ENCODE measurements at regions not wholly inside any gene's neighbourhood (a gene's known extent, or its start where the extent isn't known, plus 50 kb on each side); places are given as distances from the start of the nearest gene placed in this dataset.

DNA sequence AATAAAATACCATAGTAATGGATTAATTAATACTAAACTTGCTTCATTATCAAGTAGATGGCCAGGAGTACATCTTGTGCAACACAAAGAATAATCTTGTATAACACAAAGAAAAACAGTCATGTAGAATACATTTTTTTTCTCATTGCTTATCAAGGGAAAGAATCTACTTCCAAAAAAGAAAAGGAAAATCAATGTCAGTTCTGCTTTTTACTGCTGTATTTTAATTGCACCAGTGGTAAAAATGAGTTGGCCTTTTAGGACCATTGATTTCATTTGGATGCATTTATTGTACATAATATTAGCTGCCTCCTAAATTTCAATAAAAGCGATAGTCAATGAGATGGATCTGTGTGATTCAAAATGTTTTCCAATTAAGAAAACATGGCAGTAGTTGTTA is 96.9 kb upstream of the BTBD3 start:
- TF ChIP-seq, protein P1, sequence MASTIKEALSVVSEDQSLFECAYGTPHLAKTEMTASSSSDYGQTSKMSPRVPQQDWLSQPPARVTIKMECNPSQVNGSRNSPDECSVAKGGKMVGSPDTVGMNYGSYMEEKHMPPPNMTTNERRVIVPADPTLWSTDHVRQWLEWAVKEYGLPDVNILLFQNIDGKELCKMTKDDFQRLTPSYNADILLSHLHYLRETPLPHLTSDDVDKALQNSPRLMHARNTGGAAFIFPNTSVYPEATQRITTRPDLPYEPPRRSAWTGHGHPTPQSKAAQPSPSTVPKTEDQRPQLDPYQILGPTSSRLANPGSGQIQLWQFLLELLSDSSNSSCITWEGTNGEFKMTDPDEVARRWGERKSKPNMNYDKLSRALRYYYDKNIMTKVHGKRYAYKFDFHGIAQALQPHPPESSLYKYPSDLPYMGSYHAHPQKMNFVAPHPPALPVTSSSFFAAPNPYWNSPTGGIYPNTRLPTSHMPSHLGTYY (CRISPR knock-in tag; IDR thresholded peaks at IDR 0.05) = no peak
- no peak for TF ChIP-seq ELF4 (CRISPR knock-in tag; IDR thresholded peaks at IDR 0.05; ENCODE audit: low read depth)
- TF ChIP-seq, protein P2, sequence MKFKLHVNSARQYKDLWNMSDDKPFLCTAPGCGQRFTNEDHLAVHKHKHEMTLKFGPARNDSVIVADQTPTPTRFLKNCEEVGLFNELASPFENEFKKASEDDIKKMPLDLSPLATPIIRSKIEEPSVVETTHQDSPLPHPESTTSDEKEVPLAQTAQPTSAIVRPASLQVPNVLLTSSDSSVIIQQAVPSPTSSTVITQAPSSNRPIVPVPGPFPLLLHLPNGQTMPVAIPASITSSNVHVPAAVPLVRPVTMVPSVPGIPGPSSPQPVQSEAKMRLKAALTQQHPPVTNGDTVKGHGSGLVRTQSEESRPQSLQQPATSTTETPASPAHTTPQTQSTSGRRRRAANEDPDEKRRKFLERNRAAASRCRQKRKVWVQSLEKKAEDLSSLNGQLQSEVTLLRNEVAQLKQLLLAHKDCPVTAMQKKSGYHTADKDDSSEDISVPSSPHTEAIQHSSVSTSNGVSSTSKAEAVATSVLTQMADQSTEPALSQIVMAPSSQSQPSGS (CRISPR knock-in tag; IDR thresholded peaks at IDR 0.05; ENCODE audit: borderline replicate concordance, low read depth) = no peak
- TF ChIP-seq NR3C1 (CRISPR knock-in tag; conservative IDR thresholded peaks at IDR 0.05; ENCODE audit: low read depth) = no peak
- TF ChIP-seq SOX15 (CRISPR knock-in tag; IDR thresholded peaks at IDR 0.05) = no peak
- TF ChIP-seq, protein P3, sequence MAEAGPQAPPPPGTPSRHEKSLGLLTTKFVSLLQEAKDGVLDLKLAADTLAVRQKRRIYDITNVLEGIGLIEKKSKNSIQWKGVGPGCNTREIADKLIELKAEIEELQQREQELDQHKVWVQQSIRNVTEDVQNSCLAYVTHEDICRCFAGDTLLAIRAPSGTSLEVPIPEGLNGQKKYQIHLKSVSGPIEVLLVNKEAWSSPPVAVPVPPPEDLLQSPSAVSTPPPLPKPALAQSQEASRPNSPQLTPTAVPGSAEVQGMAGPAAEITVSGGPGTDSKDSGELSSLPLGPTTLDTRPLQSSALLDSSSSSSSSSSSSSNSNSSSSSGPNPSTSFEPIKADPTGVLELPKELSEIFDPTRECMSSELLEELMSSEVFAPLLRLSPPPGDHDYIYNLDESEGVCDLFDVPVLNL (CRISPR knock-in tag; IDR thresholded peaks at IDR 0.05; ENCODE audit: borderline replicate concordance, low read depth) = no peak
- no peak for TF ChIP-seq PRRX2 (CRISPR knock-in tag; IDR thresholded peaks at IDR 0.05)
- TF ChIP-seq JAZF1 (CRISPR knock-in tag; IDR thresholded peaks at IDR 0.05) = no peak
- TF ChIP-seq, protein P4, sequence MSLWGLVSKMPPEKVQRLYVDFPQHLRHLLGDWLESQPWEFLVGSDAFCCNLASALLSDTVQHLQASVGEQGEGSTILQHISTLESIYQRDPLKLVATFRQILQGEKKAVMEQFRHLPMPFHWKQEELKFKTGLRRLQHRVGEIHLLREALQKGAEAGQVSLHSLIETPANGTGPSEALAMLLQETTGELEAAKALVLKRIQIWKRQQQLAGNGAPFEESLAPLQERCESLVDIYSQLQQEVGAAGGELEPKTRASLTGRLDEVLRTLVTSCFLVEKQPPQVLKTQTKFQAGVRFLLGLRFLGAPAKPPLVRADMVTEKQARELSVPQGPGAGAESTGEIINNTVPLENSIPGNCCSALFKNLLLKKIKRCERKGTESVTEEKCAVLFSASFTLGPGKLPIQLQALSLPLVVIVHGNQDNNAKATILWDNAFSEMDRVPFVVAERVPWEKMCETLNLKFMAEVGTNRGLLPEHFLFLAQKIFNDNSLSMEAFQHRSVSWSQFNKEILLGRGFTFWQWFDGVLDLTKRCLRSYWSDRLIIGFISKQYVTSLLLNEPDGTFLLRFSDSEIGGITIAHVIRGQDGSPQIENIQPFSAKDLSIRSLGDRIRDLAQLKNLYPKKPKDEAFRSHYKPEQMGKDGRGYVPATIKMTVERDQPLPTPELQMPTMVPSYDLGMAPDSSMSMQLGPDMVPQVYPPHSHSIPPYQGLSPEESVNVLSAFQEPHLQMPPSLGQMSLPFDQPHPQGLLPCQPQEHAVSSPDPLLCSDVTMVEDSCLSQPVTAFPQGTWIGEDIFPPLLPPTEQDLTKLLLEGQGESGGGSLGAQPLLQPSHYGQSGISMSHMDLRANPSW (CRISPR knock-in tag; conservative IDR thresholded peaks at IDR 0.05; ENCODE audit: low read depth) = no peak
- no peak for TF ChIP-seq ATF3 (CRISPR knock-in tag; conservative IDR thresholded peaks at IDR 0.05)
- TF ChIP-seq NR2C2 (CRISPR knock-in tag; IDR thresholded peaks at IDR 0.05) = no peak
- TF ChIP-seq CBFB (CRISPR knock-in tag; IDR thresholded peaks at IDR 0.05; ENCODE audit: low read depth) = no peak
- no peak for TF ChIP-seq ZNF396 (CRISPR knock-in tag; IDR thresholded peaks at IDR 0.05; ENCODE audit: borderline replicate concordance)
- TF ChIP-seq ZNF263 (CRISPR knock-in tag; IDR thresholded peaks at IDR 0.05; ENCODE audit: low read depth) = no peak
- no peak for TF ChIP-seq RORB (CRISPR knock-in tag; IDR thresholded peaks at IDR 0.05)
- TF ChIP-seq, protein P5, sequence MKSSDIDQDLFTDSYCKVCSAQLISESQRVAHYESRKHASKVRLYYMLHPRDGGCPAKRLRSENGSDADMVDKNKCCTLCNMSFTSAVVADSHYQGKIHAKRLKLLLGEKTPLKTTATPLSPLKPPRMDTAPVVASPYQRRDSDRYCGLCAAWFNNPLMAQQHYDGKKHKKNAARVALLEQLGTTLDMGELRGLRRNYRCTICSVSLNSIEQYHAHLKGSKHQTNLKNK (CRISPR knock-in tag; IDR thresholded peaks at IDR 0.05) = no peak
- TF ChIP-seq E2F1 (CRISPR knock-in tag; IDR thresholded peaks at IDR 0.05) = no peak
- ChIA-PET POLR2A (no interaction called here), CTCF (no interaction called here)
- H3K27ac Mint-ChIP-seq = no peak overlapping the region
- no peaks in the 10 kb centered on the region for H3K9me3 Mint-ChIP-seq
- no peak overlapping the region for H3K4me3 Mint-ChIP-seq
- DNase-seq (ENCODE audit: low spot score) (no peak), ATAC-seq (no peak)
- no peaks in the 10 kb centered on the region for H3K4me1 Mint-ChIP-seq
- peaks cover 67% of the 10 kb centered on the region for H3K27me3 Mint-ChIP-seq (ENCODE audit: low read depth)
- no peaks in the 10 kb centered on the region for H3K36me3 Mint-ChIP-seq

- ChIA-PET POLR2A (interaction anchor here (0.7 kb wide), 1 partner anchor 68 kb away, joined by 3 read pairs; no protein-coding TSS in a partner anchor), CTCF (interaction anchor here (0.7 to 1.2 kb wide), 2 partner anchors 13 to 1373 kb away, joined by 3 read pairs; no protein-coding TSS in a partner anchor)
- DNase-seq (ENCODE audit: low spot score) (no peak), ATAC-seq (no peak)
- Mint-ChIP-seq H3K9me3 (no peaks in the 10 kb centered on the region), H3K4me1 (no peaks in the 10 kb centered on the region), H3K4me3 (no peak overlapping the region), H3K27ac (no peak overlapping the region), H3K36me3 (no peaks in the 10 kb centered on the region), H3K27me3 (ENCODE audit: low read depth) (peaks cover 75% of the 10 kb centered on the region)
- no peak for TF ChIP-seq HMGA2 (CRISPR knock-in tag; IDR thresholded peaks at IDR 0.05)
- TF ChIP-seq GRHL2 (CRISPR knock-in tag; IDR thresholded peaks at IDR 0.05; ENCODE audit: insufficient replicate concordance, severe bottlenecking) = no peak
- no peak for TF ChIP-seq MXD4 (CRISPR knock-in tag; IDR thresholded peaks at IDR 0.05; ENCODE audit: borderline replicate concordance)
- no peak for TF ChIP-seq RORB (CRISPR knock-in tag; IDR thresholded peaks at IDR 0.05)
- TF ChIP-seq MYBL2 (CRISPR knock-in tag; IDR thresholded peaks at IDR 0.05) = no peak
- TF ChIP-seq SMAD3 (CRISPR knock-in tag; IDR thresholded peaks at IDR 0.05; ENCODE audit: borderline replicate concordance) = no peak
- no peak for TF ChIP-seq HMGXB4 (CRISPR knock-in tag; IDR thresholded peaks at IDR 0.05)
Observed at GRCh38 chr20:11822540-11822794, 95.2 kb upstream of the BTBD3 start.
